ENCODE measurements at regions not wholly inside any gene's neighbourhood (a gene's known extent, or its start where the extent isn't known, plus 50 kb on each side); places are given as distances from the start of the nearest gene placed in this dataset.

GRCh38 chr14:71202881-71203280 lies 295.6 kb downstream of the PCNX1 start:
- no peaks in the 10 kb centered on the region for H3K27me3 ChIP-seq (ENCODE audit: control insufficient read depth in 2 of 2, insufficient read depth in 2 of 2, low read length in 2 of 2)
- no peak overlapping the region for H3K27ac ChIP-seq (ENCODE audit: low read depth in 2 of 2, low read length in 2 of 2)
- no peaks in the 10 kb centered on the region for H3K4me1 ChIP-seq (ENCODE audit: control insufficient read depth in 2 of 2, insufficient read depth in 2 of 2, low read length in 2 of 2)
- H3K4me3 ChIP-seq (ENCODE audit: low read length in 2 of 2), result no peak overlapping the region
- H3K36me3 ChIP-seq (ENCODE audit: control insufficient read depth in 2 of 2, insufficient read depth in 2 of 2, low read length in 2 of 2), result no peaks in the 10 kb centered on the region
- peaks cover 0 to 3% of the 10 kb centered on the region in 2 donors for H3K9me3 ChIP-seq (ENCODE audit: control insufficient read depth in 2 of 2, low read length in 2 of 2)
- no peak overlapping the region for H3K9ac ChIP-seq (ENCODE audit: low read depth in 1 of 2, low read length in 2 of 2)

DNA sequence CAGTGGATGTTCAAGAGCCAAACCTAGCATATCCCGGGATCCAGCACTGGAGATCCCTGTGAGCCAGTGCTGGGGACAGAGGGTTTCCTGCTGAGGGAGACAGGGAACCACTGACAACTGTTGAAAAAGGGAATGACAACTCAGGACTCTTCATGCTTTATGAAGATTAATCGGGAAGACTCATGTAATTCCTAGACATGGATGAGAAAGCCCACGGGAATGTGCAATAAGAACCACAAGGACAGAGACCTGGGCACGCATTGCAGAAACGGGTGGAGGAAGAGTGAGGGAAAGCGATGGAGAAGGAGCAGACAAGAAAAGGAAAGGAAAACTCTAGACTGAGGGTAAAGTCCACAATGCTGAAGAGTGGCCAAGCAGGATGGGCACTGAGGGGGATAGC lies 296.0 kb downstream of the PCNX1 start:
- H3K36me3 ChIP-seq (ENCODE audit: control insufficient read depth in 2 of 2, insufficient read depth in 2 of 2, low read length in 2 of 2), result no peaks in the 10 kb centered on the region
- H3K27ac ChIP-seq (ENCODE audit: low read depth in 2 of 2, low read length in 2 of 2), result no peak overlapping the region
- no peaks in the 10 kb centered on the region for H3K27me3 ChIP-seq (ENCODE audit: control insufficient read depth in 2 of 2, insufficient read depth in 2 of 2, low read length in 2 of 2)
- H3K4me3 ChIP-seq (ENCODE audit: low read length in 2 of 2), result no peak overlapping the region
- H3K9ac ChIP-seq (ENCODE audit: low read depth in 1 of 2, low read length in 2 of 2), result no peak overlapping the region
- no peaks in the 10 kb centered on the region for H3K4me1 ChIP-seq (ENCODE audit: control insufficient read depth in 2 of 2, insufficient read depth in 2 of 2, low read length in 2 of 2)
- peaks cover 0 to 3% of the 10 kb centered on the region in 2 donors for H3K9me3 ChIP-seq (ENCODE audit: control insufficient read depth in 2 of 2, low read length in 2 of 2)

DNA sequence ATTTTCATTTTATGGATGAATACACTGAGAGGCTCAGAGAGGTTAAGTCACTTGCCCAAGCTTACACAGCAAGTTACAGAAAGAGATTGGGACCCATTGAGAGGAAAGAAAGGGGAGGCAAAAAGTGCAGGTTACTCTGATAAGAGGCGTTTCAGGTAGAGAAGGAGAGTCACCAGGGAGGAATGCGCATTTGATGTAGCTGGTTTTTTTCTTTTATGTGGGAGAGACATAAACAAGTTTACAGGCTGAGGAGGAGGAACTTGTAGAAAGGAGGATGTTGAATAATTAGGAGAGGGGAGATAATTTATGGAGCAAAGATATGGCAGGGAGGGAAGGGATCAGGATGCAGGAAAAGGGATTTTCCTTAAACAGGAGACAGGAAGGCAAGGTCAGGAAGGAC lies 297.0 kb downstream of the PCNX1 start:
- no peak overlapping the region for H3K9ac ChIP-seq (ENCODE audit: low read depth in 1 of 2, low read length in 2 of 2)
- no peak overlapping the region for H3K4me3 ChIP-seq (ENCODE audit: low read length in 2 of 2)
- H3K36me3 ChIP-seq (ENCODE audit: control insufficient read depth in 2 of 2, insufficient read depth in 2 of 2, low read length in 2 of 2), result no peaks in the 10 kb centered on the region
- no peak overlapping the region for H3K27ac ChIP-seq (ENCODE audit: low read depth in 2 of 2, low read length in 2 of 2)
- peaks cover 0 to 3% of the 10 kb centered on the region in 2 donors for H3K9me3 ChIP-seq (ENCODE audit: control insufficient read depth in 2 of 2, low read length in 2 of 2)
- no peaks in the 10 kb centered on the region for H3K27me3 ChIP-seq (ENCODE audit: control insufficient read depth in 2 of 2, insufficient read depth in 2 of 2, low read length in 2 of 2)
- no peaks in the 10 kb centered on the region for H3K4me1 ChIP-seq (ENCODE audit: control insufficient read depth in 2 of 2, insufficient read depth in 2 of 2, low read length in 2 of 2)

DNA sequence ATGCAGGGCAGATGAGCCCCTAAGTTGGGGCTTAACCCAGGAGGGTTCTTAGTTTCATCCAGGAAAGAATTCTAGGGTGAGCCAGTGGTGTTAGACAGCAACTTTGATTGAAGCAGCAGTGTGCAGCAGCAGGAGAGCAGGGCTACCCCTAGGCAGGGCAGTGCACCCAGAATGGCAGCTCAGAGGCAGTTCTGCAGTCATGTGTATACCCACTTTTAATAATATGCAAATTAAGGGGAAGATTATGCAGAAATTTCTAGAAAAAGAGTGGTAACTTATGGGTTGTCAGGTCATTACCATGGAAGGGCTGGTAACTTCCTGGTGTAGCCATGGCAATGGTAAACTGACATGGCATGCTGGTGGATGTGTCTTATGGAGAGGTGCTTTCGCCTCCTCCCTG lies 297.5 kb downstream of the PCNX1 start:
- Histone ChIP-seq H3K4me1 (ENCODE audit: control insufficient read depth in 2 of 2, insufficient read depth in 2 of 2, low read length in 2 of 2) (no peaks in the 10 kb centered on the region), H3K27me3 (ENCODE audit: control insufficient read depth in 2 of 2, insufficient read depth in 2 of 2, low read length in 2 of 2) (no peaks in the 10 kb centered on the region), H3K4me3 (ENCODE audit: low read length in 2 of 2) (no peak overlapping the region), H3K9ac (ENCODE audit: low read depth in 1 of 2, low read length in 2 of 2) (no peak overlapping the region), H3K27ac (ENCODE audit: low read depth in 2 of 2, low read length in 2 of 2) (no peak overlapping the region), H3K9me3 (ENCODE audit: control insufficient read depth in 2 of 2, low read length in 2 of 2) (no peaks in the 10 kb centered on the region), H3K36me3 (ENCODE audit: control insufficient read depth in 2 of 2, insufficient read depth in 2 of 2, low read length in 2 of 2) (no peaks in the 10 kb centered on the region)

- no peak overlapping the region for H3K4me3 ChIP-seq (ENCODE audit: low read length in 2 of 2)
- H3K27me3 ChIP-seq (ENCODE audit: control insufficient read depth in 2 of 2, insufficient read depth in 2 of 2, low read length in 2 of 2), result no peaks in the 10 kb centered on the region
- no peaks in the 10 kb centered on the region for H3K4me1 ChIP-seq (ENCODE audit: control insufficient read depth in 2 of 2, insufficient read depth in 2 of 2, low read length in 2 of 2)
- H3K36me3 ChIP-seq (ENCODE audit: control insufficient read depth in 2 of 2, insufficient read depth in 2 of 2, low read length in 2 of 2), result no peaks in the 10 kb centered on the region
- H3K27ac ChIP-seq (ENCODE audit: low read depth in 2 of 2, low read length in 2 of 2), result no peak overlapping the region
- no peaks in the 10 kb centered on the region for H3K9me3 ChIP-seq (ENCODE audit: control insufficient read depth in 2 of 2, low read length in 2 of 2)
- no peak overlapping the region for H3K9ac ChIP-seq (ENCODE audit: low read depth in 1 of 2, low read length in 2 of 2)
Observed at GRCh38 chr14:71206123-71206522, 298.9 kb downstream of the PCNX1 start.

DNA sequence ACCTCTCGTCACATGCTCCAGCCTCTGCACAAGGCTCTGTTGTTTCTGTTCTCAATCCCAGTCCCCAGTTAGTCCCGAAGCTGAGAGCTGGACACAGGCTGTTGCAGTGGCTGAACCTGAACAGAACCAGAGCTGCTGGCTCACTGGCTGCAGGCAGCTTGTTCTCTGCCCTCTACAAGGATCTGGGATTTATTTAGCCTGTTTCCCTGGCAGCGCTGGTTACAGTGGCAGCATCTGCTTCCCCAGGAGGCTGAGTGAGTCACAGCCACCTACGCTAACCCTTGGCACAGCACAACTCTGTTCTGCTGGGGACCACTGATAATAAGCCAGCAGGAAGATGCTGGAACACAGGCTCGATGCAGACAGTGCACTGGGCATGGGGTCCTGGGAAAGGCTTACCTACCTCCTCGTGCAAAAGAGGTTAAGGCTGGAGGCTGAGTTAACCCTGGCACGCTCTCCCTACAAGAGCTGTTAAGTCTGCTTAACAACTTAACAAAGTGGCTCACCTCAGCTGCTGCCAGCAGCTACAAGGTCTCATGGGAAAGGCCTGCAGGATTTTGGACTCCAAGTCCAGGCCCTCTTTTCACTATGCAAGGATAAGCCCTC lies 299.6 kb downstream of the PCNX1 start:
- no peaks in the 10 kb centered on the region for H3K4me1 ChIP-seq (ENCODE audit: control insufficient read depth in 2 of 2, insufficient read depth in 2 of 2, low read length in 2 of 2)
- H3K36me3 ChIP-seq (ENCODE audit: control insufficient read depth in 2 of 2, insufficient read depth in 2 of 2, low read length in 2 of 2), result no peaks in the 10 kb centered on the region
- H3K4me3 ChIP-seq (ENCODE audit: low read length in 2 of 2), result no peak overlapping the region
- H3K27me3 ChIP-seq (ENCODE audit: control insufficient read depth in 2 of 2, insufficient read depth in 2 of 2, low read length in 2 of 2), result no peaks in the 10 kb centered on the region
- H3K9ac ChIP-seq (ENCODE audit: low read depth in 1 of 2, low read length in 2 of 2), result no peak overlapping the region
- H3K27ac ChIP-seq (ENCODE audit: low read depth in 2 of 2, low read length in 2 of 2), result no peak overlapping the region
- no peaks in the 10 kb centered on the region for H3K9me3 ChIP-seq (ENCODE audit: control insufficient read depth in 2 of 2, low read length in 2 of 2)

- no peak overlapping the region for H3K27ac ChIP-seq (ENCODE audit: low read depth in 2 of 2, low read length in 2 of 2)
- no peaks in the 10 kb centered on the region for H3K4me1 ChIP-seq (ENCODE audit: control insufficient read depth in 2 of 2, insufficient read depth in 2 of 2, low read length in 2 of 2)
- H3K36me3 ChIP-seq (ENCODE audit: control insufficient read depth in 2 of 2, insufficient read depth in 2 of 2, low read length in 2 of 2), result no peaks in the 10 kb centered on the region
- no peak overlapping the region for H3K9ac ChIP-seq (ENCODE audit: low read depth in 1 of 2, low read length in 2 of 2)
- H3K9me3 ChIP-seq (ENCODE audit: control insufficient read depth in 2 of 2, low read length in 2 of 2), result no peaks in the 10 kb centered on the region
- no peak overlapping the region for H3K4me3 ChIP-seq (ENCODE audit: low read length in 2 of 2)
- no peaks in the 10 kb centered on the region for H3K27me3 ChIP-seq (ENCODE audit: control insufficient read depth in 2 of 2, insufficient read depth in 2 of 2, low read length in 2 of 2)
Observed at GRCh38 chr14:71208702-71209357, 301.6 kb downstream of the PCNX1 start.

GRCh38 chr14:71209888-71210287 lies 302.6 kb downstream of the PCNX1 start:
- no peaks in the 10 kb centered on the region for H3K27me3 ChIP-seq (ENCODE audit: control insufficient read depth in 2 of 2, insufficient read depth in 2 of 2, low read length in 2 of 2)
- no peaks in the 10 kb centered on the region for H3K9me3 ChIP-seq (ENCODE audit: control insufficient read depth in 2 of 2, low read length in 2 of 2)
- H3K4me3 ChIP-seq (ENCODE audit: low read length in 2 of 2), result no peak overlapping the region
- no peaks in the 10 kb centered on the region for H3K36me3 ChIP-seq (ENCODE audit: control insufficient read depth in 2 of 2, insufficient read depth in 2 of 2, low read length in 2 of 2)
- H3K4me1 ChIP-seq (ENCODE audit: control insufficient read depth in 2 of 2, insufficient read depth in 2 of 2, low read length in 2 of 2), result no peaks in the 10 kb centered on the region
- no peak overlapping the region for H3K27ac ChIP-seq (ENCODE audit: low read depth in 2 of 2, low read length in 2 of 2)
- no peak overlapping the region for H3K9ac ChIP-seq (ENCODE audit: low read depth in 1 of 2, low read length in 2 of 2)

DNA sequence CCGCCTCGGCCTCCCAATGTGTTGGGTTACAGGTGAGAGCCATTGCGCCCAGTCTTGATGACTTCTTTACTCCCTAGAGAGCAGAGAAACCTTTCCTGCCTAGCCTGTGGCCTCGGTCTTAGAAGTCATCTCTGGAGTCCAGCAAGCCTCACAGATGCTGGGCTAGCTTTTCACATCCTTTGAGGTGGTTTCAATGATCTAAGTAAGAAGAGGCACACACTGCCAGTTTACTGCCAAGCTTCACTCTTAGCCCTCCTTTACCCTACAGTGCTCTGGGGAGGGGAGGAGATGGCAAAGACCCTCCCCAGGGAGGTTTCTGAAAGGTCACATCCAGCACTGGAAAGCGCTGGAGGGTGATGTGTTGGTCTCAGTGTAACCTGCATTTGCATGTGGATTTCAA lies 304.8 kb downstream of the PCNX1 start:
- Histone ChIP-seq H3K36me3 (ENCODE audit: control insufficient read depth in 2 of 2, insufficient read depth in 2 of 2, low read length in 2 of 2) (no peaks in the 10 kb centered on the region), H3K9me3 (ENCODE audit: control insufficient read depth in 2 of 2, low read length in 2 of 2) (no peaks in the 10 kb centered on the region), H3K4me3 (ENCODE audit: low read length in 2 of 2) (no peak overlapping the region), H3K27ac (ENCODE audit: low read depth in 2 of 2, low read length in 2 of 2) (no peak overlapping the region), H3K9ac (ENCODE audit: low read depth in 1 of 2, low read length in 2 of 2) (no peak overlapping the region), H3K27me3 (ENCODE audit: control insufficient read depth in 2 of 2, insufficient read depth in 2 of 2, low read length in 2 of 2) (no peaks in the 10 kb centered on the region), H3K4me1 (ENCODE audit: control insufficient read depth in 2 of 2, insufficient read depth in 2 of 2, low read length in 2 of 2) (no peaks in the 10 kb centered on the region)

DNA sequence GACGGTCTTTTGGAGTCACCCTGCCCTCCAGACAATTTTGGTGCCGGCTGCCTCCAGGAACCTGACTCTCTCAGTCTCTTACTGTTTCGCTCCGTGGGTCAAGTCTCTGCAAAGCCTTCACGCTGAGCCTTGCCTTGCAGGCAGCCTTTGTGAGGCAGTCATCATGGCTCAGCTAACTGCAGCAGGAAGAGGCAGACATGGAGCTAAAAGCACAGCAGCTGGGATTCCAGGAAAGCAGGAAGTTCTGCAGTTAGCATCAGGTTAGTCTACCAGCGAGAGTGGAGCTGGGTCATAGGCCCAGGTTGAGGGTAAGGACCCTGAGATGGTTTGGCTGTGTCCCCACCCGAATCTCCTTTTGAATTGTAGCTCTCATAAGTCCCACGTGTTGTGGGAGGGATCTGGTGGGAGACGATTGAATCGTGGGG lies 305.4 kb downstream of the PCNX1 start:
- Histone ChIP-seq H3K9ac (ENCODE audit: low read depth in 1 of 2, low read length in 2 of 2) (no peak overlapping the region), H3K27ac (ENCODE audit: low read depth in 2 of 2, low read length in 2 of 2) (no peak overlapping the region), H3K4me1 (ENCODE audit: control insufficient read depth in 2 of 2, insufficient read depth in 2 of 2, low read length in 2 of 2) (no peaks in the 10 kb centered on the region), H3K9me3 (ENCODE audit: control insufficient read depth in 2 of 2, low read length in 2 of 2) (no peaks in the 10 kb centered on the region), H3K4me3 (ENCODE audit: low read length in 2 of 2) (no peak overlapping the region), H3K36me3 (ENCODE audit: control insufficient read depth in 2 of 2, insufficient read depth in 2 of 2, low read length in 2 of 2) (no peaks in the 10 kb centered on the region), H3K27me3 (ENCODE audit: control insufficient read depth in 2 of 2, insufficient read depth in 2 of 2, low read length in 2 of 2) (no peaks in the 10 kb centered on the region)
